HL-60/S4 treated with retinoic acid at 250 ng/mL for 4 days and 3 days (cell line): ENCODE measurements at regions not wholly inside any gene's neighbourhood (a gene's known extent, or its start where the extent isn't known, plus 50 kb on each side); places are given as distances from the start of the nearest gene placed in this dataset.
"Not testable (repeated sequence)": the region's sequence is repeated elsewhere in the genome, so short reads cannot be mapped to it uniquely, and the experiment has no call there.

Source experiments
- in situ Hi-C: fragments of 300-500 bp; cut with MboI; formaldehyde crosslinking; loops from 2 replicates; pipeline ENCODE4 v1.7.0; 2022; ENCODE audit warnings: low sequenced_read_pairs

DNA sequence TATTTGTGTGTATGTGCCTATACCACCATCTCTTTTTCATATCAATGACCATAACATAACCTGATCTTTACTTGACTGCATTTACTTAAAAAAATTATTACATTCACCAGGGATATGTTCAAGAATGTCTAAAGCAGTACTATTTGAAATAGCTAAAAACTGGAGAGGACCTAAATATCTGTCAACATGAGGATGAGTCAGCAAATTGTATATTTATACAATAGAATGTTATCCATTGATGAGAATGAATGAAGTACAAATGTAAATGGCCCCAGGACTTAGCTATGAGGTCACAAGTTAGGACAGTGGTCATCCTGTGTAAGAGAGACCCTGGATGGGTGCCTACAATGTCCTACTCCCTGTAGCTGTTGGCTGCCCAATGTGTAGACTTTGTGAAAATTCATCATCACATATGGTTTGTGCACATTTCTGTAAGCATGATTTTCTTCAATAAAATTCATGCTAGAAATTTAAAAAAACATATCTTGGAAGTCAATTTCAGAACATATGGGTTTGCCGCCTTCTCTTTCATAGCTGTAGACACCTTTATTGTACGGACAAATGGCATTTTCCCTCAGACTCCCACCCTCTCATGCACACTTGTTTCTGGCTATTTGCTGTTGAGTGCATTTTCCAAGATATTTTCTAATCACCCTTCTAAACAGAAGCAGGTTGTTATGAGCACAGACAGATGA, 202.4 kb downstream of the CDH26 start:
- in situ Hi-C loops, result no loop called here

DNA sequence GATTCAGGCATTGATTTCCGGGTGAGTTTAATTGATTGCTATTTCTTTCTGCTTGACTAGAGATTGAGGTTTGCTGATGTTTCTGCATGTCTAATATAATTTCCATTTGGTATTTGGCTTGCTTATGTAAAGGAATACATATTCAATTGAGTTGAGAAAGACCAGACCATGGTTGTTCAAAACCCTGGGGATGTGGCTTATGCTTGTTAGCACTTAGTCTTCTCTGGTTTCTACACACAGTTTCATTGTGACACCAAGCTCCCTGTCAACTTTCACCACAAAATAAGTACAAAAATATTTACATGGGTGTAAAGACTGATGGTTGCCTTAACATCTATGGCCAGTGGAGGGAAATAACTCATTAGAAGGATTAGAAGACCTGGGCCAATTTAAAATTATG, 209.6 kb downstream of the CDH26 start:
- in situ Hi-C loops, result no loop called here

DNA sequence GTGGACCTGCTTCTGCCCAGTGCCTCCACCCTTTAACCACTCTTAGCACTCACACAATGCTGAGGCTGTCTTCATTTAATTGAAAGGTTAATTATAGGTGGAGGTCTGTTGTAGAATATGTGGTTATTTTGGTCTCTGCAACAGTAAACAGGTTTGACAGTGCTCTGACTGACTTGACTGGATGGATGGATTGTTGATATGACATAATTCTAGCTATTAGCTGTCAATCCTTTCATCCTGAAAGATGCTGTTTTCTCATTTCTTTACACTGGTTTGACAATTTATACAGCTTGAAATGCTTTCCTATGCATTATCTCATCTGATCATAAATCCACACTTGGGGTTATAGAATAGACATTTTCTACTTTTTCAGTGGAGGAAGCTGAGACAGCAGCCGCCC, 210.7 kb downstream of the CDH26 start:
- in situ Hi-C loops, result no loop called here

DNA sequence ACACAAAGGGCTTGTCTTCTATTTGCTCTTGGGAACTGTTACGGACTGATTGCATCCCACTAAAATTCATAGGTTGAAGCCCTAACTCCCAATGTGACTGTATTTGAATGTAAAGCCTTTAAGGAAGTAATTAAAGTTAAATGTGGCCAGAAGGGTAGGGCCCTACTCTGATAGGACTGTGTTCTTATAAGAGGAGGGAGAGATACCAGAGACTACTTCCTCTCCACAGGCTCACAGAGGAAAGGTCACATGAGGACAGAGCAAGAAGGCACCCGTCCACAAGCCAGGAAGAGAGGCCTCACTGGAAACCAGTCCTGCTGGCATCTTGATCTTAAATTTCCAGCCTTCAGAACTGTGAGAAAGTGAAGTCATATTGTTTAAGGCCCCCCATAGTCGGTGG, 211.9 kb downstream of the CDH26 start:
- in situ Hi-C loops, result no loop called here

DNA sequence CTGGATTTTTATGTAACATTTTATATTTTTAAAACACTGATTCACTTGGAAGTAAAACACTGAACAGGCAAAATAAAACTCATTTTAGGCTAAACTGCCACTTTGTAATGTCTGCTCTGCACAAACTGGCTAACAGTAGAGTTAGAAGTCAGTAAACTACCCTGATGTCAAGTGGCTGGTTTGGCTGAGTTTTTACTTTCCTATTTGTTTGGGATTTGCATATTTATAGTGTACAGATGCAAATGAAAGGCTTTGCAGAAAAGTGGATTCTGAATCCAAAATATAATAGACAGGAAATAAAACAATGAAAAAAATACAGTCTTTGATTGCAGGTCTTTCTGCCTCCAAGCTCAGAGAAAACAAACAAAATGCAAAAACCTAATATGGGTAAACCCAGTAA, 213.1 kb downstream of the CDH26 start:
- in situ Hi-C loops, result no loop called here

DNA sequence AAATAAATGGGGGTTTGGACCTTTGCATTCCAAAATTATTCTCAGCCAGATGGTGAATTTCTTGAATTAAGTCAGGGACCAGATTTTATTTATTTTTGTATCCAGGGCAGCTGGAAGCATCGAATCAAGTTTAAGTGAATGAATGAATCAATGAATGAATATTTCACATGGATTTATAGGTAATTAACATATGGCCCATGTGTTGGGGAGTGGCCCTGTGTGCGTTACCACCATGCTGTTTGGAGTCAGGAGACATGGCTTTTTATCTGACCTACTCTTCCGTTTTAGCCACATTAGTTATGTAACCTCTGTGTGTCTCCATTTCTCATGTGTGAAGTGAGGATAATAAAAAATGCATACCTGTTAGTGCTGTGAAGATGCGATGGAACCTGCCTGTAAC, 213.5 kb downstream of the CDH26 start:
- in situ Hi-C loops, result no loop called here

DNA sequence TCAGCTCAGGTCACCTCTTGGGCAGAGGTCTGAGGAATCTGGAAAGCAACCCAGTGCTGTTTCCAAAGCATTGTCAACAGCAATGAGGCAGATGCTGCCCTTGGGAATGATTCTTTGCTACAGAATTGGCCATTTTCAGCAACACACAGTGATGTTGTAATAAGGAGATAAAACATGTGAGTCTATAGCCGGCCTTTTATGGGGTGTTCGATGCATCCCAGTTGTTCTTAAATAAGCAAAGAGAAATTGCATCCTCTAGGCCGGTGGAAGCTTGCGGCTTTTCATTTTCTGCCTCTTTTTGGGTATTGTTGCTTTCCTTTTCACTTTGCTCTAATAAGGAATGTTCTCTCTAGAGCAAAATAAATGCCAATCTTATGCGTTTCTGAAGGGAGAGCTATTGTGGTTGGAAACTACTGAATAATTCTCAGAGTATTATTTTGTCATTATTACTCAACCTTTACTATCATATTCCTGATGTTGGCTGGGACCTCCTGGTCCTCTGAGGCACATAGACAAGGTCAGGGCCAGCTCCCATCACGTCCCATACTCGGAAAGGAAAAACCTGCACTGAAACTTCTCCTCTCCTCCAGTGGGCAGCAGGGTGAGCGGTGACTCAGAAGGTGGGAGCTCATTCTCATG, 214.2 kb downstream of the CDH26 start:
- in situ Hi-C loops, result no loop called here

DNA sequence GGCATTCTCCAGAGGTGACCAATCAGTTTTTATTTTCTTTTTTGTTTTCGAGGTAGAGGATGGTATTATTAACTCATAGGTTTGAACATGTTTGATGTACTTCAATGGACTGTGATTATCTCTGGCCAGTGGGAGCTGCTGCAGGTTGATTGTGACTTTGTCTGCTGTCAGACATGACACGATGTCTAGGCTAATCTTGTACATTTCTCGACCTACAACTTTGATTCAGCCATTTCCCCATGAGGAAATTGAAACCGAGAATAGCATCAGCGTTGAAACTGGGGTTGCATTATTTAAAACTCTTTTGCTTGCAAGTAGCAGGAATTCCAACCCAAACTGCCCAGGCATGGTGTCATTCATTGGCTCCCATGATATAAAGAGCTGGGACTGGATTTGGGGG, 218.9 kb downstream of the CDH26 start:
- in situ Hi-C loops, result no loop called here

DNA sequence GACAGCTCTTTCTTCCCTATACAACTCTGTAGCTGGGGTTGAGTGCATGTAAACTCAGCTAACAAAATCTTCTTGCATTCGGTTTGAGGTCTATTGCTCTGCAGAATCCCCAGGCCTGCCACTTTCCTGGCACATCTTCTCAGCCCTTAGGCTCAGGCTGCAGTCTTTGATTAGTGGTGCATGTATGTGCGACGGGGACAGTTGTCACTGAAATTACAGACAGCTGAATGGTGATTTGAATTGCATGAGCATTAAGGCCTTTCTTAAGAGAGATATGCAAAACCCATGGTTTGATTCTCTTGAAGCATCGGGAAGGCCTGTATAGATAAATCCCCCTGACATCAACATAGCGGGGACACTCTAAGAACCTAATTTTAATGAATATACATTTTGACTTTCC, 222.8 kb downstream of the CDH26 start:
- in situ Hi-C loops, result no loop called here

DNA sequence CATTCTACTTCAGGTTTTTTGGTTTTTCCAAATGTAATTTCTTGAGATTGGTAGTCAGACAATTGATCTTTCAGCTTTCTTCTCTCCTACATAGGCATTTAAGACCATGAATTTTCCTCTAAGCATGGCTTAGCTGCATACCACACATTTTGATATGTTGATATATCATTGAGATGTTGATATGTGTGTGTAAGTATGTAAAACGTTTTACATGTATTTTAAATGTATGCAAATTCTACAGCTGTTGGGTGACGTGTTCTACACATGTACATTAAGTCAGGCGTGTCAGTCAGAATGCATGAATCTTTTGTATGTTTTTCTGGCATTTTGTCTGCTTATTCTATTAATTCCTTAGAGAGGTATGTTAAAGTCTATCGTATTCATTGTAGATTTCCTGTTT, 228.2 kb downstream of the CDH26 start:
- in situ Hi-C loops, result no loop called here

DNA sequence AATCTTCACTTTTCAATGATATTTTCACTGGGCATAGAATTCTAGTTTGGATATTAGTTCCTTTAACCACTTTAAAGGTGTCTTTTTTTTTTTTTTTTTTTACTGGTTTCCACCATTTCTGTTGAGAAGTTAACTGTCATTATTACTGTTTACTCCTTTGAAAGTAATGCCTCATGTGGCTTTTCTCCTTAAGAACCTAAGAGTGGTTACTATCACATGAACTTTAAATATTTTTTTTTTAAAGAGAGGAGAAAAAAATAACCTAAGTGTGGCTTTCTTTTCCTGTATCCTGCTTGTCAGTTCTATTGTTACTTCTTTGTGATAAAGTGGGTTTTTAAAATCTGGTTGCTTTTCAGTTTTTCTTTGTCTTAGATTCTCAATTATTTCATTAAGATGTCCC, 229.5 kb downstream of the CDH26 start:
- in situ Hi-C loops, result no loop called here

DNA sequence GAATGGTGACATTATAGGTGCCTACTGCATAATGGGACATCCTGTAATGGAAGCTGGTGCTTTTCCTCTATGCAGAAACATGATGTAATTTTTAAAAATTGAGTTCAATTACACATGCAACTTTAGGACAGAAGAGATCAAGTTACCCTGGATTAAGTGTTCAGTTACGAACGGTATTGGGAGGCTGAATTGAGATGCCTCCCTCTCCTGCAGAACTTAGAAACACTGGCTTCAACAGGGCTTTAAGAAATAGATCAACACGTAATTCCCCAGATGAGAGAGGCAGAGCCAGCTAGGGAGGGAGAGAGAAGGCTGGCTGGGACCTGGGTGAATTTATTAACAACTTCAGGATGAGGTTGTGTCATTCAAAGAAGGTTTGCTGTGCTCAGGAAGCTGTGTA, 232.8 kb downstream of the CDH26 start:
- in situ Hi-C loops, result no loop called here

DNA sequence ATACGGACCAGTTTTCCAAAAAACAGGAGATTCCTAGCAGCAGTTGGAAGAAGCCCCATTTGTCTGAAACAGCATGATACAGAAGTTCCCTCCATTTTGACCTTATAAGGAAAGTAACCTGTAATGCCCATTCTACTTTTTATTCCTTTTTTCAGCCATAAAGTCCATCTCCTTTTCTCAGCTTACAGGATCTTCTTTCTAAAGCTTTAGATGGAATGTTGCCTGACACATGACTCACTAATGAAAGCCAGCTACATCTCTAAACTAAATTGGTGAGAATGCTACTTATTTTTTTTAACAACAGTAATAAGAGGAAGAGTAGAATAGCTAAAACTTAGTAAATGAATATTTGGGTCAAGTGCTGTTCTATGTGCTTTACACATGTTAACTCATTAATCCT, 234.1 kb downstream of the CDH26 start:
- in situ Hi-C loops, result no loop called here

DNA sequence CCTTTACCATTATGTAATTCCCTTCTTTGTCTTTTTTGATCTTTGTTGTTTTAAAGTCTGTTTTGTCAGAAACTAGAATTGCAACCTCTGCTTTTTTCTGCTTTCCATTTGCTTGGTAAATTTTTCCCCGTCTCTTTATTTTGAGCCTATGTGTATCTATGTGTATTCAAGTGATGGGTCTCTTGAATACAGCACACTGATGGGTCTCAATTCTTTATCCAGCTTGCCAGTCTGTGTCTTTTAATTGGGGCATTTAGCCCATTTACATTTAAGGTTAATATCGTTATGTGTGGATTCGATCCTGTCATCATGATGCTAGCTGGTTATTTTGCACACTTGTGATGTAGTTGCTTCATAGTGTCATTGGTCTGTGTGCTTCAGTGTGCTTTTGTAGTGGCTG, 240.9 kb downstream of the CDH26 start:
- in situ Hi-C loops, result not testable (repeated sequence)

DNA sequence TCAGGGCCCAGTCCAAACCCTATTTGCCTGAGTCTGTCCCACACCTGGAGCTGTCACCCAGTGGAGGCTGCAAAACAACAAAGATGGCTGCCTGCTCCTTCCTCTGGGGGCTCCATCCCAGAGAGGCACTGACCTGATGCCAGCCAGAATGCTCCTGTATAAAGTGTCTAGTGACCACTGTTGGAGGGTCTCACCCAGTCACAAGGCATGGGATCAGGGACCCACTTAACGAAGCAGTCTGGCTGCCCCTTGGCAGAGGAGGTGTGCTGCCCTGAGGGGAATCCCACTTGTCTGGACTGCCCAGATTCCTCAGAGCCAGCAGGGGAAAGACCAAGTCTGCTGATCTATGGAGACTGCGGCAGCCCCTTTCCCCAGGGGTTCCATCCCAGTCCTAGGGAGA, 241.6 kb downstream of the CDH26 start:
- in situ Hi-C loops, result loop anchor here (25.0 kb wide), 1 partner anchor 912 kb away; no protein-coding TSS in a partner anchor

DNA sequence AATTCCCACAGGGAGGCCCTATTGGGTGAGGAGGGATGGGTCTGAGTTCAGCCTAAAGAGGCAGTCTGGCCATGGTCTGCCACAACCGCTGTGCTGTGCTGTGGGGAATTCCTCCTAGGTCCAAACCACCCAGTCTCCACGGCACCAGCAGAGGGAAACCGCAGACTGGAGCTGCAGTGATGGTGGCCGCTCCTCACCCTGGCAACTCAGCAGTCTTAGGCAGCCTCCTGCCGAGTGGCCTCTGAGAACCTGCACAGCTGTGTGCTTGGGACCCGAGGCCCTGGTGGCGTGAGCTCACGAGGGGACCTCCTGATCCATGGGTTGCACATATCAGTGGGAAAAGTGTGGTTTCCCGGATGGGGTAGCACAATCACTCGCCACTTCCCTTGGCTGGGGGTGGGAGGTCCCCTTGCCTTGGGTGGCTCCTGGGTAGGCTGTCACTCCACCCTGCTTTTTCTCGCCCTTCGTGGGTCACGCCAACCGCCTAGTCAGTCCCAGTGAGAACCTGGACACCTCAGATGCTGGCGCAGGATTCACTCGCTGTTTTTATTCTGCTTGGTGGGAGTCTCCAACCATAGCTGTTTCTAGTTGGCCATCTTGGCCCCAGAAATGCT, 242.2 kb downstream of the CDH26 start:
- in situ Hi-C loops, result loop anchor here (25.0 kb wide), 1 partner anchor 912 kb away; no protein-coding TSS in a partner anchor

DNA sequence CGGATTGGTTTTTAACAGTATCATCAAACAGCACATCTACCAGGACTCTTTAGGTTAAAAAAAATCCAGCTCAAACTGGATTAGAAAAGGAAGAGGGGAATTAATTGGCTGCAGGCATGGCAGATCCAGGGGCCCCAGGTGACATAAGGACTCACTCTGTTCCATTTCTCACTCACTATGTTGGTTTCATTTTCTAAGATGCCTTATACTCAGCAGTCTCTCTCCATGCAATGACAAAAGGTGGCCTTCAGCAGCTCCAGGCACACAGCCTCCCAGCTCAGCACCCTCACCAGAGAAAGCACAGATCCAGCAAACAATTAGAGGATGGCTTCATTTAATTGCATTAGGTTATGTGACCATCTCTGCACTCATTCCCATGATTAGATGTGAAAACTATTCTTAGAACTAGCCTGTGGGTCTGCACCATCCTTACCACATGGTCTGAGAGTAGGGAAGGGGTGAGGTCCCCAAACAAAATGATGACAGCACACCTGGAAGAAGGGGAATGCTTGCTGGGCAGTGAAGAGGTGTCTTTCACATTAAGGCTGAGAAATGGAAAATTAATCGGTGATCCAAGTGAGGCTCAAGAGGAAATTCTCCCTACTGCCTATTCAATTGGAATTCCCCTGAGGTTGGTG, 243.1 kb downstream of the CDH26 start:
- in situ Hi-C loops, result loop anchor here (25.0 kb wide), 1 partner anchor 911 kb away; no protein-coding TSS in a partner anchor

DNA sequence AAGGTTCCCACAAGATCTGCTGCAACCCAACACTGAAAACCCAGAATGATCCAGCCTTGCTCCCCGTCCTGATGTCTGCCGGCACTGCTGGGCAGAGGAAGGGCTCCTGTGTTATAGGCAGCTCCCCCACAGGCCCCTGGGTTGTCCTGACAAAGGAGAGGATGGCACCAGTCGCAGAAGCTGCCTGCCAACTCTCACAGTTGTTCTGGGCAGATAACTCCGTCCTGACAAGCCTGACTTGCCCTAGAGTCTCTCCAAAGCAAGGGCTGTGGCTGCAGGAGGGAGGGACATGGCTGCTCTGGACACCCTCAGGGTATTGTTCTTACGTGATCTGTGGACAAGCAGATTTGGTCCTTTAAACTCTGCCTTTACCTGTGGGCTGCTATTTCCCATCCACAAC, 243.8 kb downstream of the CDH26 start:
- in situ Hi-C loops, result loop anchor here (25.0 kb wide), 1 partner anchor 910 kb away; no protein-coding TSS in a partner anchor

DNA sequence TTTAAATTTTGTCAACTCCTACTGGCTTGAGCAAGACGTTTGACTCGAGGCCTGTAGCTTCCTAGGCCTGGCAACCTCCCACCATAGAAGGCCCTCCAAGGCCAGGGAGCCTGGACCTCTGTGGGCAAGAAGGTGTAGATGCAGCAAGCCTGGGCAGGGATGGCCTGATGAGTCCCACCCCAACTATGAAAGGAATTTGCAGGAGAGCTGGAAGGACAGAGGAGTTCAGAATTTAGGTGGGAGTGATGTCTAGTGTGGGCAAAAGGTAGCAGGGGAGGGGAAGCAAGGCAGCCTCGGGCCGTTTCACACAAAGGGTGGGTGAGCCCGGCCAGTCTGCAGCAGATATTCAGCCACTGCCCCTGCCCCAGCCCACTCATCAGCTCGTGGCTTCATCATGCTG, 245.2 kb downstream of the CDH26 start:
- in situ Hi-C loops, result loop anchor here (25.0 kb wide), 1 partner anchor 909 kb away; no protein-coding TSS in a partner anchor

DNA sequence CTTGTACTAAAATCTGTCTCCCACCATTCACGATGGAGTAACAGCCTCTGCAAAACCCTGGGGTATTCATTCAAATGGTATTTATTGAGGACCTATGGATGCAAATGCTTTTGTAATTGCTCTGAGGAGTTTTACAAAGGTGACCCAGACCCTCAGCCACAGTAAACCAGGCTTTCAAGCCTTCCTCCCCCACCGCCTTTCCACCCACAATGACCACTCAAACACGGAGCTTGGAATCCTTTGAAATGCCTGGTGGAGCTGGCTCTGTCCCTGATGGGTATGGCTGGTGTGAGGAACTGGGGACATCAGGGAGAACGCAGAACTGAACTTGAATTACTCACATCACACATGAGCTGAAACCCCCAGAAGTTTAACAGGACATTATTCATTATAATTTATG, 246.4 kb downstream of the CDH26 start:
- in situ Hi-C loops, result loop anchor here (25.0 kb wide), 1 partner anchor 908 kb away; no protein-coding TSS in a partner anchor

DNA sequence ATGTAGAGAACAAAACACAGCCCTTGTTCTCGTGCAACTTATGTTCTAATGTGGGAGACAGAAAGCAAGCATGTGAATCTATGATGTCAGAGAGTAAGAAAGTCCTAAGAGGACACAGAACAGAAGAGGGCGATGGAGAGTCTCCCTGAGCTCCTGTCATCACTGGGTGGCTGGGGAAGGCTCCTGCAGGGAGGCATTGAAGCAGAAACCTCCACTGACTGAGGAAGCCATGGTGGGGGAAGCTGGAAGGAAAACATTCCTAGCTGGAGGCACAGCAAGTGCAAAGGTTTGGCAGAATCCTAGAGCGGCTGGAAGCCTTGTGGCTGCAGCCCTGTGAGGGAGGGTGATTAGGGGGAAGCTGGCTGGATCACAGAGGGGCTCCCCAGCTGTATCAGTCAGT, 248.0 kb downstream of the CDH26 start:
- in situ Hi-C loops, result loop anchor here (25.0 kb wide), 1 partner anchor 906 kb away; no protein-coding TSS in a partner anchor
